D721Med (cell line): ENCODE measurements at regions not wholly inside any gene's neighbourhood (a gene's known extent, or its start where the extent isn't known, plus 50 kb on each side); places are given as distances from the start of the nearest gene placed in this dataset.

Experiments used
- DNase-seq: peaks from one replicate; pipeline ENCODE4 v3.0.0; 2011; ENCODE audit warnings: low spot score; ENCODE audit not compliant: insufficient read length
- FAIRE-seq: peaks from 2 replicates; lab custom pipeline; 2011; peaks lifted over from hg19 to GRCh38; lab: Jason Lieb, UNC
- TF ChIP-seq, protein P1 (sequence below): IDR thresholded peaks from 2 replicates; pipeline ENCODE4 v1.5.1; 2012; ENCODE audit warnings: mild to moderate bottlenecking, control low read depth; ENCODE audit not compliant: insufficient read depth; ENCODE audit errors: missing control alignments

DNA sequence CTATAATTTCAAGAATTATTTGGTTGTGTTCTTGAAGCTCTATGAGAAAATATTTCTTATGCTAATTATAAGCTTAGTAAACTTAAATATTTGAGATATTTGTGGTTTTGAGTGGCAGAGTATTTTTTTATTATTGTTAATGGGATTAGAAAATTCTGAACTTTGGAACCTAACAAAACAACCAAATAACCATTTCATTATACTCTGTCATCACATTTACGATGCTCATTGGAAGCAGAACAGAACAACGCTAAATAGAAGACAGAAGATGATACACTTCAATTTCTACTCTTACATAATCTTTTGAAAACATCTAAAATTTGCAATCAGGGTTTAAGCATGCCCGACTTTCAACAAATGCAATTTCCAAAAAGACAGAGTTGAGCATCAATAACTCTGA is 270.2 kb downstream of the PTPRC start:
- FAIRE-seq, result peak; percentile 85
- TF ChIP-seq, protein P1, sequence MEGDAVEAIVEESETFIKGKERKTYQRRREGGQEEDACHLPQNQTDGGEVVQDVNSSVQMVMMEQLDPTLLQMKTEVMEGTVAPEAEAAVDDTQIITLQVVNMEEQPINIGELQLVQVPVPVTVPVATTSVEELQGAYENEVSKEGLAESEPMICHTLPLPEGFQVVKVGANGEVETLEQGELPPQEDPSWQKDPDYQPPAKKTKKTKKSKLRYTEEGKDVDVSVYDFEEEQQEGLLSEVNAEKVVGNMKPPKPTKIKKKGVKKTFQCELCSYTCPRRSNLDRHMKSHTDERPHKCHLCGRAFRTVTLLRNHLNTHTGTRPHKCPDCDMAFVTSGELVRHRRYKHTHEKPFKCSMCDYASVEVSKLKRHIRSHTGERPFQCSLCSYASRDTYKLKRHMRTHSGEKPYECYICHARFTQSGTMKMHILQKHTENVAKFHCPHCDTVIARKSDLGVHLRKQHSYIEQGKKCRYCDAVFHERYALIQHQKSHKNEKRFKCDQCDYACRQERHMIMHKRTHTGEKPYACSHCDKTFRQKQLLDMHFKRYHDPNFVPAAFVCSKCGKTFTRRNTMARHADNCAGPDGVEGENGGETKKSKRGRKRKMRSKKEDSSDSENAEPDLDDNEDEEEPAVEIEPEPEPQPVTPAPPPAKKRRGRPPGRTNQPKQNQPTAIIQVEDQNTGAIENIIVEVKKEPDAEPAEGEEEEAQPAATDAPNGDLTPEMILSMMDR, result no peak
- no peak for DNase-seq

- DNase-seq (no peak), FAIRE-seq (no peak)
- TF ChIP-seq, protein P1, result no peak
These were observed 271.1 kb downstream of the PTPRC start for GRCh38 chr1:198909973-198910372.

GRCh38 chr1:198910816-198911215 is 272.0 kb downstream of the PTPRC start:
- FAIRE-seq, result no peak
- DNase-seq, result no peak
- TF ChIP-seq, protein P1, result no peak

DNA sequence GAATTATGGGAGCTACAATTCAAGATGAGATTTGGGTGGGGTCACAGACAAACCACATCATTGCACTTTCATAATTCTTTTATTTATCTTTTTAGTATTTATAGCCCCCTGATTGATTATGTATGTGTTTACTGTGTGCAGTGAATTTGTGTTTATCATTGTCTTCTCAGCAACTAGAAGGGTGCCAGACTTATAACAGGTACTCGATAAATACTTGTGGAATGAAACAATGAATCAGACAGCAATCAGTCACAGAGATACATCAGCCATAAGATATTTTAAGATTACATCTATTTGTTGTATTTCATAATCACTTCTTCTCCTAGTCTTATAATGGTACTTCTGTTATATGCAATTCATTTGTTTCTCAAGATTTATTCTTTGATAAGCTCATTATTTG is 273.2 kb downstream of the PTPRC start:
- TF ChIP-seq, protein P1, result no peak
- DNase-seq (no peak), FAIRE-seq (peak; percentile 92)

DNA sequence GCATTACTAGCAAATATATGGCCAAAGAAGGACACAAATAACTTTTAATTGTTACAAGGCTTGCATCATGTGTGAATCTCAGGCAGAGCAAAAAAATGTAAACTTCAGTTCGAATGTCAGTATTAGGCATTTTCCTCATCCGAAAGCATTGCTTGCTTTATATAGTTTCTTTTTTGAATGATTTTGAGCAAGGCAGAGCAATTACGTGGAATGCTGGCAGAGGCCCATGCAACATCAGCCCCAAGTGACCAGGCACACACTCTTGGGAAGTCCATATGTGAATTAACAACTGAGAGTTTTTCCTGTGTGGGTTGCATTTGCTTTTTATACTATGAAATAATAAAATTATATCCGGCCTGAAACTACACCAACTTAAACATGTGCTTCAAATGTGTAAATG is 274.8 kb downstream of the PTPRC start:
- TF ChIP-seq, protein P1, result no peak
- DNase-seq (no peak), FAIRE-seq (no peak)

DNA sequence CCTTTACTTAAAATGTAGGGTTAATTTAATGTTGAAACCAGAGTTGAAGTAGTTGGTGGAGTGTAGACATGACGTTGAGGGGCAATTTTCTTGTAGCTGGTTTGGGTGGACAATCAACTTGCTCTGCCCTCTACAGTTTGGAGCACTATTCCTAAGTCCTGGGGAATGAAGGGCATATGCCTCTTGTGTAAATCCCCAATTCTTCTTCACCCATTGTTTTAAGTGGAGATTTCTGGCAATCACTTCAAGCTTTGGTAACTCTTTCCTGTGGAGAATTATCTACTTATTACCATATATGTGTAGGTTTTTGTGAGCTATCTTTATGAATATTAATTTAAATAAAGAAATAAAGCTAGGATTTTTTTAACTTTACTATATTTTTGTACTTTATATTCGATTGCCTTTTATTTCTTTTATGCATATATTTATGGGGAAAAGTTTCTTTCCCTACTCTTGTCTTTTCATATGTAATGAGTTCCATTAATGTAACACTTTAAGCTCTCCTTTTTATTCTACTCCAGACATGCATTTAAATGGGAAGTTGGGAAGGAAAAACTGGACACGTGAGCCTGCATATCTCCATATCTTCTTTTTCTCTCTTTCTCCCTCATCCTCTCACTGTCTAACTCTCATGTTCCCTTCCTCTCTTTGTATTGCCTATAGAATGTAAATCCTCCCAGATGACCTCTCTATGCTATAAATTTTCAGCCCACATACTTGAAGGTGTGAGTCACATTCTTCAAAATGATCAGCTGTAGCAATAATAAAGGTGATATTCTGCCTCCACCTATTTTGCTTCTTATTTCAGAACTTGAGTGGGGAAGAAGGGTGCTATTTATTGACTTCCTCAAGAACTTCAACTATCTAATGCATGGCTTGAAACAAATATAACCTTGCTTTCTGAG is 276.7 kb downstream of the PTPRC start:
- DNase-seq (no peak), FAIRE-seq (peak; percentile 89)
- TF ChIP-seq, protein P1, result no peak

DNA sequence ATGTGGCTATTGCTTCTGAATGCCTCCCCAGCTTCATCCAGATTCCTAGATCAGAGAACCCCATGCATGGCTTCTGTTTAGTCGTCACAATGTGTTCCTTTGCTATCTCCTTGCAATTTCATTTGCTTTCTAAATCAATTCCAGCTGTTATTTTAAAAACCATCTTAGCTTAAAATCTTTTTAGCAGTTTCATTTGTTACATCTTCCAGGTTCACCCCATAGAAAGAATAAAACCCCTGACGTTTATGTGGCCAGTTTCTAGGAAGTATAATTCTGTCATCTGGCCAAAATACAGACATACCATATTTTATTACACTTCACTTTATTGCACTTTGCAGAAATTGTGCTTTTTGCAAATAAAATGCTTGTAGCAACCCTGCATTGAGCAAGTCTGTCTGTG is 278.4 kb downstream of the PTPRC start:
- FAIRE-seq (peak; percentile 84), DNase-seq (no peak)
- TF ChIP-seq, protein P1, result no peak
